ENCODE measurements at regions not wholly inside any gene's neighbourhood (a gene's known extent, or its start where the extent isn't known, plus 50 kb on each side); places are given as distances from the start of the nearest gene placed in this dataset.

- POLR2A ChIA-PET: no interaction called here
- CTCF ChIA-PET (ENCODE audit: unreplicated experiment): no interaction called here
- no peak overlapping the region for H3K4me2 ChIP-seq (ENCODE audit: low read length)
These were observed 82.7 kb downstream of the SIK1 start for GRCh38 chr21:43343992-43344886.

GRCh38 chr21:43343095-43343991 lies 83.6 kb downstream of the SIK1 start:
- intact Hi-C loops (cut with micrococcal nuclease; ENCODE audit: unreplicated experiment): no loop called here
- POLR2A ChIA-PET: interaction anchor here (0.7 kb wide), 1 partner anchor 32 kb away, joined by 3 read pairs; no protein-coding TSS in a partner anchor
- H3K4me3 ChIP-seq (ENCODE audit: low read depth, low read length, poor library complexity, severe bottlenecking): no peak overlapping the region
- H3K4me2 ChIP-seq (ENCODE audit: low read length): no peak overlapping the region
- no peaks in the 10 kb centered on the region for H3K9me2 ChIP-seq (ENCODE audit: insufficient read depth, low read length)
- no TSS peak for BruUV-seq (replicated peaks)
- TF ChIP-seq EZH2phosphoT487 (IDR thresholded peaks at IDR 0.05; ENCODE audit: borderline replicate concordance, low read depth, low read length): no peak
- no peak overlapping the region for H2AFZ ChIP-seq (ENCODE audit: low read length)
- CTCF ChIA-PET (ENCODE audit: unreplicated experiment): no interaction called here
- no peaks in the 10 kb centered on the region for H3K79me2 ChIP-seq (ENCODE audit: insufficient read depth, low read depth, low read length)
- H3K36me3 ChIP-seq (ENCODE audit: insufficient read depth, low read length): no peaks in the 10 kb centered on the region
- DNase-seq (ENCODE audit: low spot score): no peak
- peaks cover 12% of the 10 kb centered on the region for H3K4me1 ChIP-seq (ENCODE audit: insufficient read depth, low read length, poor library complexity, severe bottlenecking)
- no peak overlapping the region for H3K27ac ChIP-seq (ENCODE audit: low read depth, low read length, poor library complexity, severe bottlenecking)
- H3K9me3 ChIP-seq (ENCODE audit: low read length): no peaks in the 10 kb centered on the region
- H4K20me1 ChIP-seq (ENCODE audit: insufficient read depth, low read length): no peaks in the 10 kb centered on the region

More at GRCh38 chr21:43343992-43344886, 82.7 kb downstream of the SIK1 start:
- intact Hi-C loops (cut with micrococcal nuclease; ENCODE audit: unreplicated experiment): no loop called here
- no peaks in the 10 kb centered on the region for H4K20me1 ChIP-seq (ENCODE audit: insufficient read depth, low read length)
- no peaks in the 10 kb centered on the region for H3K79me2 ChIP-seq (ENCODE audit: insufficient read depth, low read depth, low read length)
- H3K9me3 ChIP-seq (ENCODE audit: low read length): no peaks in the 10 kb centered on the region
- no peak for DNase-seq (ENCODE audit: low spot score)
- no TSS peak for BruUV-seq (replicated peaks)
- H3K27ac ChIP-seq (ENCODE audit: low read depth, low read length, poor library complexity, severe bottlenecking): no peak overlapping the region
- H3K4me1 ChIP-seq (ENCODE audit: insufficient read depth, low read length, poor library complexity, severe bottlenecking): peaks cover 4% of the 10 kb centered on the region
- no peaks in the 10 kb centered on the region for H3K9me2 ChIP-seq (ENCODE audit: insufficient read depth, low read length)
- H2AFZ ChIP-seq (ENCODE audit: low read length): no peak overlapping the region
- no peaks in the 10 kb centered on the region for H3K36me3 ChIP-seq (ENCODE audit: insufficient read depth, low read length)
- TF ChIP-seq EZH2phosphoT487 (IDR thresholded peaks at IDR 0.05; ENCODE audit: borderline replicate concordance, low read depth, low read length): no peak
- no peak for TF ChIP-seq CTCF (conservative IDR thresholded peaks at IDR 0.05; ENCODE audit: low read length)
- no peak overlapping the region for H3K4me3 ChIP-seq (ENCODE audit: low read depth, low read length, poor library complexity, severe bottlenecking)

GRCh38 chr21:43342301-43342881 lies 84.5 kb downstream of the SIK1 start:
- no peaks in the 10 kb centered on the region for H3K9me3 ChIP-seq (ENCODE audit: low read length)

More at GRCh38 chr21:43342301-43342881, 84.5 kb downstream of the SIK1 start:
- no peak overlapping the region for H3K4me3 ChIP-seq (ENCODE audit: low read depth, low read length, poor library complexity, severe bottlenecking)
- H2AFZ ChIP-seq (ENCODE audit: low read length): no peak overlapping the region
- DNase-seq (ENCODE audit: low spot score): no peak
- no peaks in the 10 kb centered on the region for H3K36me3 ChIP-seq (ENCODE audit: insufficient read depth, low read length)
- H4K20me1 ChIP-seq (ENCODE audit: insufficient read depth, low read length): no peaks in the 10 kb centered on the region
- intact Hi-C loops (cut with micrococcal nuclease; ENCODE audit: unreplicated experiment): no loop called here
- no peaks in the 10 kb centered on the region for H3K79me2 ChIP-seq (ENCODE audit: insufficient read depth, low read depth, low read length)
- H3K4me2 ChIP-seq (ENCODE audit: low read length): no peak overlapping the region
- H3K27ac ChIP-seq (ENCODE audit: low read depth, low read length, poor library complexity, severe bottlenecking): no peak overlapping the region
- H3K9me2 ChIP-seq (ENCODE audit: insufficient read depth, low read length): no peaks in the 10 kb centered on the region
- BruUV-seq (replicated peaks): no TSS peak
- POLR2A ChIA-PET: no interaction called here
- TF ChIP-seq CTCF (conservative IDR thresholded peaks at IDR 0.05; ENCODE audit: low read length): no peak
- TF ChIP-seq EZH2phosphoT487 (IDR thresholded peaks at IDR 0.05; ENCODE audit: borderline replicate concordance, low read depth, low read length): no peak
- CTCF ChIA-PET (ENCODE audit: unreplicated experiment): no interaction called here
- H3K4me1 ChIP-seq (ENCODE audit: insufficient read depth, low read length, poor library complexity, severe bottlenecking): peaks cover 22% of the 10 kb centered on the region
